H9 (cell line): ENCODE measurements at regions not wholly inside any gene's neighbourhood (a gene's known extent, or its start where the extent isn't known, plus 50 kb on each side); places are given as distances from the start of the nearest gene placed in this dataset.

Source experiments
- DNase-seq: peaks from one replicate; pipeline ENCODE4 v3.0.0-alpha.2; 2017
- H2AFZ ChIP-seq: one replicate; pipeline ENCODE4 v1.6.1; 2013; ENCODE audit warnings: mild to moderate bottlenecking, low read length, control low read depth, moderate library complexity
- H2AK5ac ChIP-seq: 2 replicates; pipeline ENCODE4 v1.6.1; 2013; ENCODE audit warnings: low read length, control low read depth, mixed read lengths; ENCODE audit not compliant: insufficient read length
- H2BK120ac ChIP-seq: one replicate; pipeline ENCODE4 v1.6.1; 2013; ENCODE audit warnings: low read depth, mild to moderate bottlenecking, low read length, control low read depth, inconsistent platforms; ENCODE audit not compliant: poor library complexity, severe bottlenecking
- H2BK12ac ChIP-seq: 2 replicates; pipeline ENCODE4 v1.6.1; 2013; ENCODE audit warnings: low read length, control low read depth, mixed read lengths, low read depth; ENCODE audit not compliant: insufficient read length
- H2BK15ac ChIP-seq: 2 replicates; pipeline ENCODE4 v1.6.1; 2013; ENCODE audit warnings: low read depth, low read length, control low read depth
- H2BK20ac ChIP-seq: one replicate; pipeline ENCODE4 v1.6.1; 2013; ENCODE audit warnings: low read depth, mild to moderate bottlenecking, low read length, control low read depth, inconsistent platforms; ENCODE audit not compliant: poor library complexity, severe bottlenecking
- H2BK5ac ChIP-seq: 2 replicates; pipeline ENCODE4 v1.6.1; 2013; ENCODE audit warnings: low read length, control low read depth, mixed read lengths; ENCODE audit not compliant: insufficient read length
- H3K14ac ChIP-seq: 2 replicates; pipeline ENCODE4 v1.6.1; 2013; ENCODE audit warnings: low read length, control low read depth; ENCODE audit not compliant: insufficient read depth
- H3K18ac ChIP-seq: 2 replicates; pipeline ENCODE4 v1.6.1; 2013; ENCODE audit warnings: low read depth, mild to moderate bottlenecking, mixed read lengths, low read length, control low read depth; ENCODE audit not compliant: insufficient read length
- H3K23ac ChIP-seq: 2 replicates; pipeline ENCODE4 v1.6.1; 2013; ENCODE audit warnings: low read length, control low read depth, mixed read lengths, low read depth; ENCODE audit not compliant: insufficient read length
- H3K23me2 ChIP-seq: 2 replicates; pipeline ENCODE4 v1.6.1; 2013; ENCODE audit warnings: low read depth, mild to moderate bottlenecking, mixed read lengths, low read length, control low read depth; ENCODE audit not compliant: insufficient read length, poor library complexity, severe bottlenecking
- H3K27ac ChIP-seq: 2 replicates; pipeline ENCODE4 v1.5.1; 2013; ENCODE audit warnings: low read length, control low read depth, mixed read lengths, low read depth; ENCODE audit not compliant: insufficient read length
- H3K27me3 ChIP-seq: 2 replicates; pipeline ENCODE4 v1.6.1; 2013; ENCODE audit warnings: low read length, control low read depth, inconsistent platforms; ENCODE audit not compliant: insufficient read depth
- H3K4ac ChIP-seq: 2 replicates; pipeline ENCODE4 v1.6.1; 2013; ENCODE audit warnings: low read depth, mild to moderate bottlenecking, control low read depth, inconsistent platforms, low read length, moderate library complexity
- H3K4me1 ChIP-seq: 2 replicates; pipeline ENCODE4 v1.6.1; 2013; ENCODE audit warnings: low read length, control low read depth, inconsistent platforms; ENCODE audit not compliant: insufficient read depth
- H3K4me2 ChIP-seq: 2 replicates; pipeline ENCODE4 v1.6.1; 2013; ENCODE audit warnings: low read length, control low read depth, mixed read lengths; ENCODE audit not compliant: insufficient read length, insufficient read depth
- H3K56ac ChIP-seq: 2 replicates; pipeline ENCODE4 v1.6.1; 2013; ENCODE audit warnings: low read depth, mild to moderate bottlenecking, mixed read lengths, low read length, control low read depth; ENCODE audit not compliant: insufficient read length
- H3K79me1 ChIP-seq: 2 replicates; pipeline ENCODE4 v1.6.1; 2013; ENCODE audit warnings: low read depth, mild to moderate bottlenecking, moderate library complexity, low read length, control low read depth, inconsistent platforms; ENCODE audit not compliant: insufficient read depth, poor library complexity, severe bottlenecking
- H3K79me2 ChIP-seq: 2 replicates; pipeline ENCODE4 v1.6.1; 2013; ENCODE audit warnings: low read length, control low read depth, inconsistent platforms; ENCODE audit not compliant: insufficient read depth
- H3K9ac ChIP-seq: 2 replicates; pipeline ENCODE4 v1.6.1; 2013; ENCODE audit warnings: low read length, control low read depth, mixed read lengths; ENCODE audit not compliant: insufficient read length; ENCODE audit errors: extremely low read depth
- H3K9me3 ChIP-seq: one replicate; pipeline ENCODE4 v1.6.1; 2013; ENCODE audit warnings: low read depth, low read length, inconsistent platforms; ENCODE audit not compliant: control insufficient read depth
- H3T11ph ChIP-seq: one replicate; pipeline ENCODE4 v1.6.1; 2013; ENCODE audit warnings: mild to moderate bottlenecking, low read length, control low read depth, inconsistent platforms
- H4K20me1 ChIP-seq: one replicate; pipeline ENCODE4 v1.6.1; 2013; ENCODE audit not compliant: control insufficient read depth, insufficient read length, insufficient read depth
- H4K5ac ChIP-seq: 2 replicates; pipeline ENCODE4 v1.6.1; 2013; ENCODE audit warnings: low read depth, mild to moderate bottlenecking, mixed read lengths, low read length, control low read depth; ENCODE audit not compliant: insufficient read length
- H4K8ac ChIP-seq: replicated peaks from 2 replicates; pipeline ENCODE4 v1.6.1; 2013; ENCODE audit warnings: low read length, control low read depth, mixed read lengths, low read depth; ENCODE audit not compliant: insufficient read length
- H4K91ac ChIP-seq: 2 replicates; pipeline ENCODE4 v1.6.1; 2013; ENCODE audit warnings: low read depth, mild to moderate bottlenecking, moderate library complexity, mixed read lengths, low read length, control low read depth; ENCODE audit not compliant: insufficient read length
- H3K27ac Mint-ChIP-seq, 3 experiments: 2 replicates in 2 of 3; 3 replicates in 1 of 3; pipeline ENCODE4 v1.8.0; 2020 to 2021; ENCODE audit warnings: mixed read lengths in 3 of 3, mild to moderate bottlenecking in 1 of 3, moderate library complexity in 1 of 3
- H3K27me3 Mint-ChIP-seq: 2 replicates; pipeline ENCODE4 v1.8.0; 2021; ENCODE audit warnings: low read depth, mild to moderate bottlenecking, moderate library complexity, mixed read lengths
- H3K36me3 Mint-ChIP-seq, 3 experiments: 2 replicates in 2 of 3; 3 replicates in 1 of 3; pipeline ENCODE4 v1.8.0; 2020 to 2021; ENCODE audit warnings: low read depth in 3 of 3, mixed read lengths in 3 of 3; ENCODE audit not compliant: insufficient read depth in 1 of 3
- H3K4me1 Mint-ChIP-seq, 2 experiments: 2 replicates each; pipeline ENCODE4 v1.8.0; 2020; ENCODE audit warnings: mixed read lengths in 2 of 2
- H3K4me3 Mint-ChIP-seq, 2 experiments: 2 replicates in 1 of 2; 3 replicates in 1 of 2; pipeline ENCODE4 v1.8.0; 2020 to 2021; ENCODE audit warnings: mild to moderate bottlenecking in 2 of 2, mixed read lengths in 2 of 2, moderate library complexity in 1 of 2
- H3K9me3 Mint-ChIP-seq, 2 experiments: 2 replicates in 1 of 2; 3 replicates in 1 of 2; pipeline ENCODE4 v1.8.0; 2020; ENCODE audit warnings: mild to moderate bottlenecking in 2 of 2, mixed read lengths in 2 of 2, moderate library complexity in 1 of 2
- WGBS: extraction: QIAGEN DNeasy Blood & Tissue Kit; methylation state at CpG from one replicate; pipeline ENCODE4 v1.1.7; 2013; ENCODE audit warnings: missing lambda C conversion rate, low lambda C conversion rate, mixed read lengths; ENCODE audit not compliant: insufficient read length; ENCODE audit errors: extremely low coverage; 5-methylcytosine and 5-hydroxymethylcytosine counted together
- TF ChIP-seq, protein P1 (sequence below): fragments of 200-600 bp; sonication (generic); conservative IDR thresholded peaks from 3 replicates; pipeline ENCODE4 v1.8.0; 2021; ENCODE audit warnings: antibody characterized with exemption, mild to moderate bottlenecking

DNA sequence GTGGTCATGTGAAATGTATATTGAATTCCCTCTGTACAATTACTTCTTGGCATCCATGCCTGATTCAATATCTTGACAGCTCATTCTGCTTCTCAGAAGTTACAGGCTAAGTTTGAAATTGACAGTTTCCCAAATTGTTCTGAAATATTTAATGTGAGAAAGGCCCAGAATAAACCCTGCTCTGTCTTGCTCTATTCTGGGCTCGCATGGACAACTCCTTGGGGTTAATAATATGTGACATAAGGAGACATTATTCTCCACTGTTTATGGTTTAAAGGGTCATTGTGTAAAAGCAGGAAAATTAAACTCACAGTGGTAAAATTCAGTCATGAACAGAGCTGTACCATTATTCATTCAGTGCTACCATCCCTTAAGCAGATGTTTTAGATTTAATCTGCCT is 160.7 kb upstream of the CNTNAP5 start:
- Histone ChIP-seq H2BK15ac (no peak overlapping the region), H2AK5ac (no peak overlapping the region), H4K91ac (no peak overlapping the region), H2BK5ac (no peak overlapping the region), H3K9ac (no peak overlapping the region), H3K79me2 (no peaks in the 10 kb centered on the region), H4K5ac (no peak overlapping the region), H2BK12ac (no peak overlapping the region), H3K18ac (no peak overlapping the region), H3T11ph (no peak overlapping the region), H3K27ac (no peak overlapping the region), H4K8ac (no peak overlapping the region), H3K23ac (no peak overlapping the region), H3K79me1 (no peaks in the 10 kb centered on the region), H3K27me3 (no peaks in the 10 kb centered on the region), H3K14ac (no peak overlapping the region), H3K23me2 (no peaks in the 10 kb centered on the region), H3K4me1 (no peaks in the 10 kb centered on the region), H4K20me1 (no peaks in the 10 kb centered on the region), H3K56ac (no peak overlapping the region), H3K4me2 (no peak overlapping the region), H3K4ac (no peak overlapping the region), H2BK20ac (no peak overlapping the region), H2BK120ac (no peak overlapping the region), H3K9me3 (no peaks in the 10 kb centered on the region), H2AFZ (no peak overlapping the region)
- TF ChIP-seq, protein P1, sequence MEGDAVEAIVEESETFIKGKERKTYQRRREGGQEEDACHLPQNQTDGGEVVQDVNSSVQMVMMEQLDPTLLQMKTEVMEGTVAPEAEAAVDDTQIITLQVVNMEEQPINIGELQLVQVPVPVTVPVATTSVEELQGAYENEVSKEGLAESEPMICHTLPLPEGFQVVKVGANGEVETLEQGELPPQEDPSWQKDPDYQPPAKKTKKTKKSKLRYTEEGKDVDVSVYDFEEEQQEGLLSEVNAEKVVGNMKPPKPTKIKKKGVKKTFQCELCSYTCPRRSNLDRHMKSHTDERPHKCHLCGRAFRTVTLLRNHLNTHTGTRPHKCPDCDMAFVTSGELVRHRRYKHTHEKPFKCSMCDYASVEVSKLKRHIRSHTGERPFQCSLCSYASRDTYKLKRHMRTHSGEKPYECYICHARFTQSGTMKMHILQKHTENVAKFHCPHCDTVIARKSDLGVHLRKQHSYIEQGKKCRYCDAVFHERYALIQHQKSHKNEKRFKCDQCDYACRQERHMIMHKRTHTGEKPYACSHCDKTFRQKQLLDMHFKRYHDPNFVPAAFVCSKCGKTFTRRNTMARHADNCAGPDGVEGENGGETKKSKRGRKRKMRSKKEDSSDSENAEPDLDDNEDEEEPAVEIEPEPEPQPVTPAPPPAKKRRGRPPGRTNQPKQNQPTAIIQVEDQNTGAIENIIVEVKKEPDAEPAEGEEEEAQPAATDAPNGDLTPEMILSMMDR, result no peak
- peaks cover 0 to 3% of the 10 kb centered on the region in 2 experiments; a peak in 1 of 4 replicates for H3K4me1 Mint-ChIP-seq
- no peaks in the 10 kb centered on the region for H3K36me3 Mint-ChIP-seq
- WGBS, result no CpG with 5 or more reads among the region's 1 CpG
- DNase-seq, result no peak
- peaks cover 0 to 4% of the 10 kb centered on the region in 2 experiments; a peak in 3 of 5 replicates for H3K9me3 Mint-ChIP-seq
- H3K27ac Mint-ChIP-seq, result no peak overlapping the region
- no peaks in the 10 kb centered on the region for H3K27me3 Mint-ChIP-seq
- no peak overlapping the region for H3K4me3 Mint-ChIP-seq
